ENCODE measurements at regions not wholly inside any gene's neighbourhood (a gene's known extent, or its start where the extent isn't known, plus 50 kb on each side); places are given as distances from the start of the nearest gene placed in this dataset.

- Histone ChIP-seq H3K9me3 (ENCODE audit: low read depth, low read length, poor library complexity, severe bottlenecking) (no peaks in the 10 kb centered on the region), H3K36me3 (ENCODE audit: insufficient read depth, low read length, poor library complexity, severe bottlenecking) (no peaks in the 10 kb centered on the region), H3K4me1 (ENCODE audit: insufficient read depth, low read length, poor library complexity, severe bottlenecking) (no peaks in the 10 kb centered on the region), H3K27ac (ENCODE audit: low read depth, low read length, poor library complexity, severe bottlenecking) (no peak overlapping the region), H3K4me3 (ENCODE audit: low read depth, low read length, poor library complexity, severe bottlenecking) (no peak overlapping the region), H3K27me3 (replicated peaks; ENCODE audit: insufficient read depth, low read depth, low read length, poor library complexity) (no peaks in the 10 kb centered on the region)
- ChIA-PET CTCF (no interaction called here), POLR2A (ENCODE audit: low non-redundant PET) (no interaction called here)
- no peak for DNase-seq (ENCODE audit: low spot score)
- intact Hi-C loops (cut with micrococcal nuclease; ENCODE audit: unreplicated experiment): no loop called here
- BruUV-seq (replicated peaks): no TSS peak
- TF ChIP-seq EZH2 (IDR thresholded peaks at IDR 0.05; ENCODE audit: borderline replicate concordance, low read depth, low read length, poor library complexity, severe bottlenecking): no peak
- TF ChIP-seq, protein P1, sequence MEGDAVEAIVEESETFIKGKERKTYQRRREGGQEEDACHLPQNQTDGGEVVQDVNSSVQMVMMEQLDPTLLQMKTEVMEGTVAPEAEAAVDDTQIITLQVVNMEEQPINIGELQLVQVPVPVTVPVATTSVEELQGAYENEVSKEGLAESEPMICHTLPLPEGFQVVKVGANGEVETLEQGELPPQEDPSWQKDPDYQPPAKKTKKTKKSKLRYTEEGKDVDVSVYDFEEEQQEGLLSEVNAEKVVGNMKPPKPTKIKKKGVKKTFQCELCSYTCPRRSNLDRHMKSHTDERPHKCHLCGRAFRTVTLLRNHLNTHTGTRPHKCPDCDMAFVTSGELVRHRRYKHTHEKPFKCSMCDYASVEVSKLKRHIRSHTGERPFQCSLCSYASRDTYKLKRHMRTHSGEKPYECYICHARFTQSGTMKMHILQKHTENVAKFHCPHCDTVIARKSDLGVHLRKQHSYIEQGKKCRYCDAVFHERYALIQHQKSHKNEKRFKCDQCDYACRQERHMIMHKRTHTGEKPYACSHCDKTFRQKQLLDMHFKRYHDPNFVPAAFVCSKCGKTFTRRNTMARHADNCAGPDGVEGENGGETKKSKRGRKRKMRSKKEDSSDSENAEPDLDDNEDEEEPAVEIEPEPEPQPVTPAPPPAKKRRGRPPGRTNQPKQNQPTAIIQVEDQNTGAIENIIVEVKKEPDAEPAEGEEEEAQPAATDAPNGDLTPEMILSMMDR (conservative IDR thresholded peaks at IDR 0.05; ENCODE audit: low read depth, low read length): no peak
Measured at GRCh38 chr16:25512041-25512440, 179.7 kb upstream of the HS3ST4 start.

GRCh38 chr16:25509456-25509855 lies 182.3 kb upstream of the HS3ST4 start:
- Histone ChIP-seq H3K4me1 (ENCODE audit: insufficient read depth, low read length, poor library complexity, severe bottlenecking) (no peaks in the 10 kb centered on the region), H3K27me3 (replicated peaks; ENCODE audit: insufficient read depth, low read depth, low read length, poor library complexity) (no peaks in the 10 kb centered on the region), H3K9me3 (ENCODE audit: low read depth, low read length, poor library complexity, severe bottlenecking) (no peaks in the 10 kb centered on the region), H3K4me3 (ENCODE audit: low read depth, low read length, poor library complexity, severe bottlenecking) (no peak overlapping the region), H3K36me3 (ENCODE audit: insufficient read depth, low read length, poor library complexity, severe bottlenecking) (no peaks in the 10 kb centered on the region), H3K27ac (ENCODE audit: low read depth, low read length, poor library complexity, severe bottlenecking) (no peak overlapping the region)
- CTCF ChIA-PET: no interaction called here
- intact Hi-C loops (cut with micrococcal nuclease; ENCODE audit: unreplicated experiment): no loop called here
- DNase-seq (ENCODE audit: low spot score): no peak
- POLR2A ChIA-PET (ENCODE audit: low non-redundant PET): no interaction called here
- BruUV-seq (replicated peaks): no TSS peak
- TF ChIP-seq EZH2 (IDR thresholded peaks at IDR 0.05; ENCODE audit: borderline replicate concordance, low read depth, low read length, poor library complexity, severe bottlenecking): no peak
- TF ChIP-seq, protein P1 (conservative IDR thresholded peaks at IDR 0.05; ENCODE audit: low read depth, low read length): no peak

DNA sequence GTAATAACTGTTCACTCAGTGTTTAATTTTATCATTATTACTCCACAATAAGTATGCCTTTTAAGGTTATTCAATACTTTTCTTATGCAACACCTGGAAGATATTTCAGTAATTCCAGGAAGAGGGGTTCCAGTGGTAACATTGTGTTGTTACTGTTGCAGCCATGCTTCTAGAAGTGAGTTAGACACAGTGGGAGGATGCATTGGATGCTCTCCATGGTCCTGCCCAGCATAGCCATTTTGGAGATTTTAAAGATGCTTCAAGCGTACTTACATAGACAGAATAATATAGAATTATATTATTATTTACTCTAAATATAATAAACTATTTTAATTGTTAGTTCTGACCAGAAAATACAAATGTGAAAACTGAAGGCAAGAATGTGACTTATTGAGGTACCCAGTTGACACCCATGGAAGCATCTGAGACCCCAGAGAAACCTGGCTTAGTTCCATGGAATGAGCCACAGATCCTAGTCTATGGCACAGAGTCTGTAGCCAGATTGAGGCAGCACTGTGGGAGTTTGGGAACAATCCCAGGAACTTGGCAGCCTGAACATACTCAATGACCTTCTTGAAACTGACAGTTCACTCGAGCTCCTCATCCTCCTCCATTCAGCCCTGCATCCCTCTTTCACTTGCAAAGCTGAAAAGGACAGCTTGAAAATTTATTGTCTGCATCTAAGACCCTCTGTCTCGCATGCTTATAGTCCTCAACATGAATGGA lies 190.1 kb upstream of the HS3ST4 start:
- H3K4me3 ChIP-seq (ENCODE audit: low read depth, low read length, poor library complexity, severe bottlenecking): no peak overlapping the region
- POLR2A ChIA-PET (ENCODE audit: low non-redundant PET): no interaction called here
- CTCF ChIA-PET: no interaction called here
- intact Hi-C loops (cut with micrococcal nuclease; ENCODE audit: unreplicated experiment): no loop called here
- H3K9me3 ChIP-seq (ENCODE audit: low read depth, low read length, poor library complexity, severe bottlenecking): no peaks in the 10 kb centered on the region
- peak; percentile 3 for DNase-seq (ENCODE audit: low spot score)
- H3K27me3 ChIP-seq (replicated peaks; ENCODE audit: insufficient read depth, low read depth, low read length, poor library complexity): no peaks in the 10 kb centered on the region
- H3K4me1 ChIP-seq (ENCODE audit: insufficient read depth, low read length, poor library complexity, severe bottlenecking): no peaks in the 10 kb centered on the region
- TF ChIP-seq, protein P1 (conservative IDR thresholded peaks at IDR 0.05; ENCODE audit: low read depth, low read length): no peak
- TF ChIP-seq EZH2 (IDR thresholded peaks at IDR 0.05; ENCODE audit: borderline replicate concordance, low read depth, low read length, poor library complexity, severe bottlenecking): no peak
- H3K27ac ChIP-seq (ENCODE audit: low read depth, low read length, poor library complexity, severe bottlenecking): no peak overlapping the region
- BruUV-seq (replicated peaks): no TSS peak
- no peaks in the 10 kb centered on the region for H3K36me3 ChIP-seq (ENCODE audit: insufficient read depth, low read length, poor library complexity, severe bottlenecking)
